NCI-H2081 treated with DMSO at 0.1 percent for 48 hours (cell line): ENCODE measurements at regions not wholly inside any gene's neighbourhood (a gene's known extent, or its start where the extent isn't known, plus 50 kb on each side); places are given as distances from the start of the nearest gene placed in this dataset.
"Not testable (repeated sequence)": the region's sequence is repeated elsewhere in the genome, so short reads cannot be mapped to it uniquely, and the experiment has no call there.

ENCODE experiments used
- DNase-seq: peaks from one replicate; lab custom pipeline; 2025; lab: John Stamatoyannopoulos, UW

- DNase-seq: no peak
Measured at GRCh38 chr16:66245868-66246267, 120.6 kb upstream of the CDH5 start.

- DNase-seq: no peak
Measured at GRCh38 chr16:66245072-66245471, 121.4 kb upstream of the CDH5 start.

GRCh38 chr16:66242672-66243071, 123.8 kb upstream of the CDH5 start:
- DNase-seq: no peak

- not testable (repeated sequence) for DNase-seq
Measured at GRCh38 chr16:66242206-66242605, 124.3 kb upstream of the CDH5 start.

GRCh38 chr16:66240631-66241395, 125.7 kb upstream of the CDH5 start:
- no peak for DNase-seq

GRCh38 chr16:66240088-66240487, 126.4 kb upstream of the CDH5 start:
- DNase-seq: no peak

- no peak for DNase-seq
Measured at GRCh38 chr16:66238696-66239095, 127.8 kb upstream of the CDH5 start.

- DNase-seq: no peak
Measured at GRCh38 chr16:66236301-66236700, 130.2 kb upstream of the CDH5 start.

- DNase-seq: no peak
Measured at GRCh38 chr16:66231452-66232160, 134.9 kb upstream of the CDH5 start.

GRCh38 chr16:66229651-66230050, 136.8 kb upstream of the CDH5 start:
- no peak for DNase-seq

GRCh38 chr16:66228792-66229191, 137.7 kb upstream of the CDH5 start:
- no peak for DNase-seq

GRCh38 chr16:66227766-66228530, 138.5 kb upstream of the CDH5 start:
- no peak for DNase-seq

- DNase-seq: no peak
Measured at GRCh38 chr16:66226762-66227161, 139.7 kb upstream of the CDH5 start.

- no peak for DNase-seq
Measured at GRCh38 chr16:66225696-66226095, 140.8 kb upstream of the CDH5 start.

- DNase-seq: no peak
Measured at GRCh38 chr16:66224626-66225025, 141.9 kb upstream of the CDH5 start.

GRCh38 chr16:66224186-66224585, 142.3 kb upstream of the CDH5 start:
- no peak for DNase-seq

GRCh38 chr16:66223176-66223780, 143.2 kb upstream of the CDH5 start:
- no peak for DNase-seq

GRCh38 chr16:66222756-66223155, 143.7 kb upstream of the CDH5 start:
- DNase-seq: no peak

- DNase-seq: no peak
Measured at GRCh38 chr16:66220702-66221101, 145.8 kb upstream of the CDH5 start.

- DNase-seq: no peak
Measured at GRCh38 chr16:66219491-66219890, 147.0 kb upstream of the CDH5 start.

GRCh38 chr16:66212428-66212827, 154.1 kb upstream of the CDH5 start:
- DNase-seq: no peak

- no peak for DNase-seq
Measured at GRCh38 chr16:66211651-66212050, 154.8 kb upstream of the CDH5 start.
